Keratinocyte (primary cell): ENCODE measurements at regions not wholly inside any gene's neighbourhood (a gene's known extent, or its start where the extent isn't known, plus 50 kb on each side); places are given as distances from the start of the nearest gene placed in this dataset.

ENCODE experiments used
- DNase-seq: peaks from one replicate; pipeline ENCODE4 v3.0.0-alpha.2; 2011; ENCODE audit warnings: low read depth, missing footprints, low spot score
- FAIRE-seq: peaks from 2 replicates; lab custom pipeline; 2011; peaks lifted over from hg19 to GRCh38; lab: Jason Lieb, UNC
- H2AFZ ChIP-seq: 2 replicates; pipeline ENCODE4 v1.6.0; 2012; ENCODE audit warnings: low read length, control low read depth, inconsistent platforms; ENCODE audit not compliant: control insufficient read depth
- H3K27ac ChIP-seq: 2 replicates; pipeline ENCODE4 v1.5.1; 2011; ENCODE audit warnings: low read length; ENCODE audit not compliant: control insufficient read depth, insufficient read depth
- H3K27me3 ChIP-seq: 3 replicates; pipeline ENCODE4 v1.6.0; 2011; ENCODE audit warnings: low read length; ENCODE audit not compliant: control insufficient read depth, insufficient read depth; ENCODE audit errors: extremely low read depth
- H3K36me3 ChIP-seq, 2 experiments: 2 replicates in 1 of 2; 3 replicates in 1 of 2; pipeline ENCODE4 v1.5.1; 2011; ENCODE audit warnings: low read length in 2 of 2, mild to moderate bottlenecking in 1 of 2; ENCODE audit not compliant: control insufficient read depth in 2 of 2, insufficient read depth in 2 of 2; ENCODE audit errors: extremely low read depth in 1 of 2
- H3K4me1 ChIP-seq: 3 replicates; pipeline ENCODE4 v1.5.1; 2011; ENCODE audit warnings: low read length; ENCODE audit not compliant: control insufficient read depth, insufficient read depth; ENCODE audit errors: extremely low read depth
- H3K4me2 ChIP-seq: 3 replicates; pipeline ENCODE4 v1.6.0; 2011; ENCODE audit warnings: low read depth, low read length; ENCODE audit not compliant: control insufficient read depth, insufficient read depth; ENCODE audit errors: extremely low read depth
- H3K4me3 ChIP-seq, 3 experiments: fragments of 200-600 bp in 1 of 3; sonication (generic) in 1 of 3; 2 replicates in 2 of 3; 3 replicates in 1 of 3; pipeline ENCODE4 v1.5.1; 2011 to 2016; ENCODE audit warnings: low read length in 3 of 3, mild to moderate bottlenecking in 3 of 3, control low read depth in 2 of 3, inconsistent platforms in 1 of 3, low read depth in 1 of 3, mixed read lengths in 1 of 3, mixed run types in 1 of 3, moderate library complexity in 1 of 3; ENCODE audit not compliant: control insufficient read depth in 2 of 3, insufficient read depth in 2 of 3; ENCODE audit errors: extremely low read depth in 1 of 3
- H3K79me2 ChIP-seq: 2 replicates; pipeline ENCODE4 v1.6.0; 2012; ENCODE audit warnings: low read length; ENCODE audit not compliant: control insufficient read depth, insufficient read depth
- H3K9ac ChIP-seq: 3 replicates; pipeline ENCODE4 v1.6.0; 2011; ENCODE audit warnings: low read length; ENCODE audit not compliant: control insufficient read depth, insufficient read depth; ENCODE audit errors: extremely low read depth
- H3K9me1 ChIP-seq: 3 replicates; pipeline ENCODE4 v1.6.0; 2011; ENCODE audit warnings: low read length; ENCODE audit not compliant: control insufficient read depth, insufficient read depth; ENCODE audit errors: extremely low read depth
- H3K9me3 ChIP-seq: 2 replicates; pipeline ENCODE4 v1.5.1; 2012; ENCODE audit warnings: low read depth, low read length; ENCODE audit not compliant: control insufficient read depth
- H4K20me1 ChIP-seq: 3 replicates; pipeline ENCODE4 v1.6.0; 2011; ENCODE audit warnings: low read length; ENCODE audit not compliant: control insufficient read depth, insufficient read depth; ENCODE audit errors: extremely low read depth
- EZH2 ChIP-seq: IDR thresholded peaks from one replicate; pipeline ENCODE4 v1.6.1; 2012; ENCODE audit warnings: inconsistent platforms, mild to moderate bottlenecking, low read length, moderate library complexity
- dilution Hi-C: fragments of 300-500 bp; cut with MboI; formaldehyde crosslinking; loops from one replicate; pipeline ENCODE4 v1.7.0; 2020; ENCODE audit warnings: low sequenced_read_pairs; ENCODE audit not compliant: extremely low pct_ligation_motif_present
- TF ChIP-seq, protein P1 (sequence below), 3 experiments: IDR thresholded peaks in 1 of 3; conservative IDR thresholded peaks in 1 of 3; optimal IDR thresholded peaks in 1 of 3; 2 replicates in 2 of 3; 3 replicates in 1 of 3; pipeline versions ENCODE3 to v1.5.1; 2011; ENCODE audit warnings: low read length in 3 of 3, mild to moderate bottlenecking in 3 of 3, moderate library complexity in 2 of 3, control low read depth in 1 of 3, inconsistent platforms in 1 of 3; ENCODE audit not compliant: insufficient read depth in 2 of 3; ENCODE audit errors: extremely low read depth in 1 of 3

DNA sequence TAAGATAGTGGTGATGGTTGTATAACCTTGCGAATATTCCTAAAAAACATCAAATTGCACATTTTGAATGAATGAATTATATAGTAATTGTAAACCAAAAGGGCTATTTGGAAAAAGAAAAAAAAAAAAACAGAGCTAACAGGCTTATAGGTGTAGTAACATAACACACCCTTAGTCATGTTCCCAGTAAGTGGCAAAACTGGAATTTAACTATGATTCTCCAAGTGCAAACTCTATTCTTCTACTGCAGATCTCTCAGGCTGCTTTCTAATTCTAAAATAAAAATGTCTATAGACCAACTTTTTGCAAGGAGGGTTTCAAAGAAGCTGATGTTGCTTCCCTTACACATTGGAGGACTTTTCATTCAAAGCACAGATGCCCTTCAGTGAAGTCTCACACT, 293.2 kb upstream of the MON1B start:
- Histone ChIP-seq H3K4me2 (no peak overlapping the region), H3K9ac (no peak overlapping the region), H4K20me1 (no peaks in the 10 kb centered on the region), H3K27me3 (no peaks in the 10 kb centered on the region), H3K9me1 (no peaks in the 10 kb centered on the region), H3K4me3 (no peak overlapping the region), H2AFZ (no peak overlapping the region), H3K27ac (no peak overlapping the region), H3K4me1 (no peaks in the 10 kb centered on the region), H3K79me2 (no peaks in the 10 kb centered on the region), H3K36me3 (no peaks in the 10 kb centered on the region), H3K9me3 (no peaks in the 10 kb centered on the region)
- TF ChIP-seq EZH2: no peak
- TF ChIP-seq, protein P1, sequence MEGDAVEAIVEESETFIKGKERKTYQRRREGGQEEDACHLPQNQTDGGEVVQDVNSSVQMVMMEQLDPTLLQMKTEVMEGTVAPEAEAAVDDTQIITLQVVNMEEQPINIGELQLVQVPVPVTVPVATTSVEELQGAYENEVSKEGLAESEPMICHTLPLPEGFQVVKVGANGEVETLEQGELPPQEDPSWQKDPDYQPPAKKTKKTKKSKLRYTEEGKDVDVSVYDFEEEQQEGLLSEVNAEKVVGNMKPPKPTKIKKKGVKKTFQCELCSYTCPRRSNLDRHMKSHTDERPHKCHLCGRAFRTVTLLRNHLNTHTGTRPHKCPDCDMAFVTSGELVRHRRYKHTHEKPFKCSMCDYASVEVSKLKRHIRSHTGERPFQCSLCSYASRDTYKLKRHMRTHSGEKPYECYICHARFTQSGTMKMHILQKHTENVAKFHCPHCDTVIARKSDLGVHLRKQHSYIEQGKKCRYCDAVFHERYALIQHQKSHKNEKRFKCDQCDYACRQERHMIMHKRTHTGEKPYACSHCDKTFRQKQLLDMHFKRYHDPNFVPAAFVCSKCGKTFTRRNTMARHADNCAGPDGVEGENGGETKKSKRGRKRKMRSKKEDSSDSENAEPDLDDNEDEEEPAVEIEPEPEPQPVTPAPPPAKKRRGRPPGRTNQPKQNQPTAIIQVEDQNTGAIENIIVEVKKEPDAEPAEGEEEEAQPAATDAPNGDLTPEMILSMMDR (optimal IDR thresholded peaks at IDR 0.05 in 1 of 3, IDR thresholded peaks at IDR 0.05 in 1 of 3, conservative IDR thresholded peaks at IDR 0.05 in 1 of 3; ENCODE audit: extremely low read depth in 1 of 3, insufficient read depth in 2 of 3, low read length in 3 of 3): no peak
- FAIRE-seq (no peak), DNase-seq (no peak)
- dilution Hi-C loops: no loop called here

DNA sequence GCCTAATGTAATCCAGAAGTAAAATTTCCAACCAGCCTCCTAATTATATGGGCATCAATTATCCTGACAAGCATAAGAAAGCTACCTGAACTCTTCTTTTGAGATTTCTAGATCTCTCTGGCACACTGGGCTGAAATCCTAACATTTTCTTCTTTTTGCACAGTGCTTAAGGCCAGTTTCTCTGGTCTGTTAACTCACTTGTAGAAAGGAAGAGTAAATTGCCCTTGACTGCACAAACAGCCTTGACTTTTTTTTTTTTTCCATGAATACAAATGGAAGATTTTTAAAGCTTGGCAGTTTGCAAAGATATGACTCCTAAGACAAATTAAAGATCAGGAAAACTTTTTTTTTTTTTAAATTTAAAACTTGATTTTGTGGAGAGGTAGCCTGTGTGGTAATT, 291.2 kb upstream of the MON1B start:
- no peaks in the 10 kb centered on the region for H3K9me3 ChIP-seq
- H3K36me3 ChIP-seq: no peaks in the 10 kb centered on the region
- no peak overlapping the region for H3K4me3 ChIP-seq
- dilution Hi-C loops: no loop called here
- H3K4me2 ChIP-seq: no peak overlapping the region
- TF ChIP-seq, protein P1 (optimal IDR thresholded peaks at IDR 0.05 in 1 of 3, IDR thresholded peaks at IDR 0.05 in 1 of 3, conservative IDR thresholded peaks at IDR 0.05 in 1 of 3; ENCODE audit: extremely low read depth in 1 of 3, insufficient read depth in 2 of 3, low read length in 3 of 3): no peak
- TF ChIP-seq EZH2: no peak
- FAIRE-seq: no peak
- H3K9ac ChIP-seq: no peak overlapping the region
- H4K20me1 ChIP-seq: no peaks in the 10 kb centered on the region
- H3K27ac ChIP-seq: no peak overlapping the region
- DNase-seq: no peak
- no peaks in the 10 kb centered on the region for H3K4me1 ChIP-seq
- no peak overlapping the region for H2AFZ ChIP-seq
- H3K27me3 ChIP-seq: no peaks in the 10 kb centered on the region
- H3K79me2 ChIP-seq: no peaks in the 10 kb centered on the region
- H3K9me1 ChIP-seq: no peaks in the 10 kb centered on the region
